Activated T-helper 2 cell treated with anti-CD3 and anti-CD28 coated beads, Interferon-gamma antibody, Interleukin-2, Interleukin-4, amounts not matched to agents 10 μg/mL and 5 μg/mL and 100 μg/mL, durations not matched to agents 14 hours and 24 hours and 36 hours (primary cell): ENCODE measurements at regions not wholly inside any gene's neighbourhood (a gene's known extent, or its start where the extent isn't known, plus 50 kb on each side); places are given as distances from the start of the nearest gene placed in this dataset.

Source experiments
- DNase-seq: peaks from one replicate; pipeline ENCODE4 v3.0.0; 2021; ENCODE audit warnings: low spot score
- H3K27ac Mint-ChIP-seq: one replicate; pipeline ENCODE4 v1.8.0; 2021; ENCODE audit warnings: mixed read lengths
- H3K27me3 Mint-ChIP-seq: one replicate; pipeline ENCODE4 v1.8.0; 2021; ENCODE audit warnings: low read depth, mixed read lengths
- H3K36me3 Mint-ChIP-seq: one replicate; pipeline ENCODE4 v1.8.0; 2021; ENCODE audit warnings: low read depth, mixed read lengths
- H3K4me1 Mint-ChIP-seq: one replicate; pipeline ENCODE4 v1.8.0; 2021; ENCODE audit warnings: low read depth, mixed read lengths
- H3K4me3 Mint-ChIP-seq: one replicate; pipeline ENCODE4 v1.8.0; 2021; ENCODE audit warnings: low read depth, mild to moderate bottlenecking, moderate library complexity, mixed read lengths
- H3K9me3 Mint-ChIP-seq: one replicate; pipeline ENCODE4 v1.8.0; 2021; ENCODE audit warnings: mixed read lengths
- intact Hi-C: fragments of 100-400 bp; cut with micrococcal nuclease; formaldehyde crosslinking; loops from one replicate; pipeline ENCODE4 v1.15.1; 2023

DNA sequence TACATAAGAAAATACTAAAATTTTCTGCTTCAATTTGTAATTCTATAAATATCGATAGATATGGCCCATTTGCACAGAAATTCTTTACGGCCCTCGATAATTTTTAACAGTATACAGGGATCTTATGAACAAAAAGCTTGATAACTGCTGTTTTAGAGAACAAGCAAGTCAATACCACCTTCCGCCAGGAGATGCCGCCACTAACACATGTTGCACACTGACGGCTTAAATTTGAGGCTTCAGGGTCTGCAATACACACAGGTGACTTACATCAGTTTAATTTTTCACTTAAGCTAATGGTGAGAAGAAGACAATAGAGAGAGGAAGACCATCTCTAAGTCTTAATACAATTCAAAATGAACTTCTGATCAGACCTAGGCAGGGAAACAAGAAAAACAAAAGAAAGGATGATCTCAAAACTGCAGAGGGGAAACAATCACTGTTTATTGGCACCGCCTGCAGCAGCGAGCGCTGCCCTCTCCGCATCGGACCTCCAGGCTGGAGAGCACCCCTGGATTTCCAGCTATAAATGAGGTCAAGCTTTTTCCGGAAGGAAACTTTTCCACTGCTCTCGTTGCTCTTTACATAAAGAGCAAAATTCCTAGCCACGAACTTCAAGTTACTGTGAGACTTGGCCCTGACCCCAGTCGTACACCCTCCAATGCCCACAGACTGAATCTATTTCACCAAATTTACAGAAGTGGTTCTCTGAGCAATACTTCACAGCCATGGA, 53.9 kb downstream of the OTOR start:
- intact Hi-C loops, result no loop called here
- no peaks in the 10 kb centered on the region for H3K36me3 Mint-ChIP-seq
- no peaks in the 10 kb centered on the region for H3K4me1 Mint-ChIP-seq
- H3K9me3 Mint-ChIP-seq, result no peaks in the 10 kb centered on the region
- H3K4me3 Mint-ChIP-seq, result no peak overlapping the region
- peak; percentile 13 for DNase-seq
- H3K27ac Mint-ChIP-seq, result no peak overlapping the region
- H3K27me3 Mint-ChIP-seq, result peaks cover 18% of the 10 kb centered on the region

DNA sequence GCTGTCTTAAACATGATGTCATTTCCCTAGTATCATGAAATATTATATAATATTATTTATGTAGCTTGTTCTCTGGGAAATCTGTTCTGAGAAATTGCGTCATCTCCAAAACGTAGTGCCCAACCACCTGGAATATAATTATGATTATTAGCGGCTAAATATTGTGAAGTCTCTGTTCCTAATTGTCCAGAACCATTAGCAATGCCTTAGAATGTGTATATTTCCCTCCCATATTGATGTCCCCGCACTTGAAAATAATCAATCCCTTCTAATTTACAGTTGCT, 54.4 kb downstream of the OTOR start:
- no peak overlapping the region for H3K27ac Mint-ChIP-seq
- H3K36me3 Mint-ChIP-seq, result no peaks in the 10 kb centered on the region
- peaks cover 18% of the 10 kb centered on the region for H3K27me3 Mint-ChIP-seq
- H3K4me1 Mint-ChIP-seq, result no peaks in the 10 kb centered on the region
- no peak for DNase-seq
- H3K9me3 Mint-ChIP-seq, result no peaks in the 10 kb centered on the region
- H3K4me3 Mint-ChIP-seq, result no peak overlapping the region
- intact Hi-C loops, result no loop called here

DNA sequence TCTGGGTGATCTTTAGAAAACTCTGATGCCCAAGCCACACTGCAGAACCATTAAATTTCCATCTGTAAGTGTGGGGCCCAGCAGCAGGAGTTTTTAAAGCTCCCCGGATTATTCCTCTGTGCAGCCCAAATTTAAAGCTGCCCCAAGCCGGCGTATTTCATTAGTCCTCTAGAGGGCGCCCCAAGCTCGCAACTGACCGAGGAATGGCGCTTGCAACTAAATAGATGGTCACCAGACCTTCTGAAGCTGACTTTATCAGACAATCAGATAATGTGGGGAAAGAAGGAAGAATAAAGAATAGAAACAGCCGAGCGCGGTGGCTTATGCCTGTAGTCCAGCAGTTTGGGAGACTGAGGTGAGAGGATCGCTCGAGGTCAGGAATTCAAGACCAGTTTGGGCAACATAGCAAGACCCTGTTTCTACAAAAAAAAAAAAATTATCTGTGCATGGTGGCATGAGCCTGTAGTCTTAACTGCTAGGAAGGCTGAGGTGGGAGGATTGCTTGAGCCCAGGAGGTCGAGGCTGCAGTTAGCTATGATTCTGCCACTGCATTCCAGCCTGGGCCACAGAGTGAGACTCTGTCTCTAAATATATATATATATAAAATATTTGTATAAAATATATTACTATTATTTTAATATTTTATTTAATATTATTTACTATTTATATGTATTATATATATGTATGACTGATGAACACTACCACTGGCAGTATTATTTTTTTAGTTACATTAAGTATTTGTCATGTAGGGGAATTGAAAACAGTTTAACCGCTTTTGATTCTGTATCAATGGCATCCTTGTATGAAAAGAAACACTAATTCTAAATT, 56.0 kb downstream of the OTOR start:
- Mint-ChIP-seq H3K9me3 (no peaks in the 10 kb centered on the region), H3K36me3 (no peaks in the 10 kb centered on the region), H3K27me3 (peaks cover 16% of the 10 kb centered on the region), H3K4me3 (no peak overlapping the region), H3K4me1 (no peaks in the 10 kb centered on the region), H3K27ac (no peak overlapping the region)
- intact Hi-C loops, result loop anchor here (1.0 kb wide), 1 partner anchor 17 kb away; no protein-coding TSS in a partner anchor
- DNase-seq, result peak; percentile 20

GRCh38 chr20:16804793-16805187, 56.6 kb downstream of the OTOR start:
- H3K9me3 Mint-ChIP-seq, result no peaks in the 10 kb centered on the region
- H3K4me1 Mint-ChIP-seq, result no peaks in the 10 kb centered on the region
- no peak overlapping the region for H3K4me3 Mint-ChIP-seq
- no peak overlapping the region for H3K27ac Mint-ChIP-seq
- H3K36me3 Mint-ChIP-seq, result no peaks in the 10 kb centered on the region
- H3K27me3 Mint-ChIP-seq, result peaks cover 16% of the 10 kb centered on the region
- no peak for DNase-seq
- intact Hi-C loops, result loop anchor here (1.0 kb wide), 1 partner anchor 17 kb away; no protein-coding TSS in a partner anchor

DNA sequence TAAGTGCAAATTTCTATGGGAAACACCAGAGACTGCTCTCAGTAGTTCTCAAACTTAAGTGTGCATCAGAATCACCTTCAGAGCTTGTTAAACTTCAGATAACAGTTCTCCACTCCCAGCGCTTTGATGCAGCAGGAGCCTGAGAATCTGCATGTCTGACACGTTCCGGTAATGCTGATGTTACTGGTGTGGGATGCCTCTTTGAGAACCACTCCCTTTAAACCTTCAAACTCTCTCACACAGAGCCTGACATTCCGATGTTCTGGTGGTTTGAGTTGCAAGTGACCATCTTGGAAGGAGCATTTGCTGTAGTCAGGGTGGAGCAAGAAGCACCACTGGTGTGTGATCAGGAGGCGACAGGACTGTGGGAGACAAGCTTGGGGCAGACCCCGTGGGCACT, 57.9 kb downstream of the OTOR start:
- Mint-ChIP-seq H3K4me3 (no peak overlapping the region), H3K9me3 (no peaks in the 10 kb centered on the region), H3K4me1 (no peaks in the 10 kb centered on the region), H3K27ac (no peak overlapping the region), H3K27me3 (peaks cover 16% of the 10 kb centered on the region), H3K36me3 (no peaks in the 10 kb centered on the region)
- intact Hi-C loops, result no loop called here
- DNase-seq, result no peak

- intact Hi-C loops, result no loop called here
- peaks cover 15% of the 10 kb centered on the region for H3K27me3 Mint-ChIP-seq
Observed at GRCh38 chr20:16806886-16807285, 58.7 kb downstream of the OTOR start.

DNA sequence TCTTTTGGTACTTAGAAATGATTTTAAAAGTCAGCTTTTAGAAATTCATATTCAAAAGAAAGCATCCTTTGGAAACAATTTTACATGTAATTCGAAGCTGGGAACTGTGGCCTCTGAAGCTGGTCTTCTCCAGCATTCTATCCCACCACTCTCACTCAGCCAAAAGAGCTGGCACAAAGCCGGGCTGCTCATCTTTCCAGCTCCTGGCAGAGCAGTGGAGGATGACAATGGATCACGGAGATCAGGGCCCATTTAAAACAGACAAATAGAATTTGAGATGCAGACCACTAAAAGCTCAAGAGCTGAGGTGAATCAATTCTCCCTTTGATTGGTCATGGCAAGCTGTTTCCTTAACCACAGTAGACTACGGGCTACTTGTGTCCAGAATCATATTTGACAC, 60.6 kb downstream of the OTOR start:
- Mint-ChIP-seq H3K4me1 (no peaks in the 10 kb centered on the region), H3K27ac (no peak overlapping the region), H3K27me3 (peaks cover 10% of the 10 kb centered on the region), H3K9me3 (no peaks in the 10 kb centered on the region), H3K36me3 (no peaks in the 10 kb centered on the region), H3K4me3 (no peak overlapping the region)
- intact Hi-C loops, result no loop called here
- no peak for DNase-seq

More at GRCh38 chr20:16806886-16807285, 58.7 kb downstream of the OTOR start:
- H3K4me1 Mint-ChIP-seq, result no peaks in the 10 kb centered on the region
- no peak for DNase-seq
- H3K36me3 Mint-ChIP-seq, result no peaks in the 10 kb centered on the region
- no peaks in the 10 kb centered on the region for H3K9me3 Mint-ChIP-seq
- no peak overlapping the region for H3K4me3 Mint-ChIP-seq
- H3K27ac Mint-ChIP-seq, result no peak overlapping the region

GRCh38 chr20:16810216-16810615, 62.1 kb downstream of the OTOR start:
- Mint-ChIP-seq H3K36me3 (no peaks in the 10 kb centered on the region), H3K4me3 (no peak overlapping the region), H3K27ac (no peak overlapping the region), H3K27me3 (peaks cover 5% of the 10 kb centered on the region), H3K9me3 (no peaks in the 10 kb centered on the region), H3K4me1 (no peaks in the 10 kb centered on the region)
- intact Hi-C loops, result no loop called here
- DNase-seq, result no peak

GRCh38 chr20:16816192-16816591, 68.0 kb downstream of the OTOR start:
- Mint-ChIP-seq H3K27ac (no peak overlapping the region), H3K4me1 (no peaks in the 10 kb centered on the region), H3K36me3 (no peaks in the 10 kb centered on the region), H3K27me3 (peaks cover 5% of the 10 kb centered on the region), H3K9me3 (no peaks in the 10 kb centered on the region), H3K4me3 (no peak overlapping the region)
- DNase-seq, result no peak
- intact Hi-C loops, result no loop called here

- Mint-ChIP-seq H3K4me1 (peaks cover 1% of the 10 kb centered on the region), H3K27ac (no peak overlapping the region), H3K9me3 (no peaks in the 10 kb centered on the region), H3K27me3 (peaks cover 6% of the 10 kb centered on the region), H3K4me3 (no peak overlapping the region), H3K36me3 (no peaks in the 10 kb centered on the region)
- DNase-seq, result no peak
- intact Hi-C loops, result no loop called here
Observed at GRCh38 chr20:16819483-16819882, 71.3 kb downstream of the OTOR start.

GRCh38 chr20:16821211-16822089, 73.3 kb downstream of the OTOR start:
- no peaks in the 10 kb centered on the region for H3K9me3 Mint-ChIP-seq

DNA sequence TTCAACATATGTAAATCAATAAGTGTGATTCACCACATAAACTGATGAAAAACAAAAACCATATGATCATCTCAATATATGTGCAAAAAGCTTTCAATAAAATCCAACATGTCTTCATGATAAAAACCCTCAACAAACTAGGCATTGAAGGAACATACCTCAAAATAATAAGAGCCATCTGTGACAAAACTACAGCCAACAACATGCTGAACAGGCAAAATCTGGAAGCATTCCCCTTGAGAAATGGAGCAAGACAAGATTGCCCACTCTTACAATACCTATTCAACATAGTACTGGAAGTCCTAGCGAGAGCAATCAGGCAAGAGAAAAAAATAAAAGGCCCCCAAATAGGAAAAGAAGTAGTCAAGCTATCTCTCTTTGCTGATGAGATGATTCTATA, 76.5 kb downstream of the OTOR start:
- no peaks in the 10 kb centered on the region for H3K36me3 Mint-ChIP-seq
- DNase-seq, result no peak
- H3K27ac Mint-ChIP-seq, result no peak overlapping the region
- no peak overlapping the region for H3K4me3 Mint-ChIP-seq
- intact Hi-C loops, result loop anchor here (5.0 kb wide), 1 partner anchor 1117 kb away; no protein-coding TSS in a partner anchor
- no peaks in the 10 kb centered on the region for H3K9me3 Mint-ChIP-seq
- H3K4me1 Mint-ChIP-seq, result peaks cover 1% of the 10 kb centered on the region
- peaks cover 5% of the 10 kb centered on the region for H3K27me3 Mint-ChIP-seq

More at GRCh38 chr20:16821211-16822089, 73.3 kb downstream of the OTOR start:
- Mint-ChIP-seq H3K4me1 (peaks cover 1% of the 10 kb centered on the region), H3K4me3 (no peak overlapping the region), H3K36me3 (no peaks in the 10 kb centered on the region), H3K27ac (no peak overlapping the region), H3K27me3 (peaks cover 6% of the 10 kb centered on the region)
- intact Hi-C loops, result loop anchor here (1.0 to 5.0 kb wide), 2 partner anchors 17 to 1114 kb away; no protein-coding TSS in a partner anchor
- DNase-seq, result peak; percentile 10
